ENCODE measurements at regions not wholly inside any gene's neighbourhood (a gene's known extent, or its start where the extent isn't known, plus 50 kb on each side); places are given as distances from the start of the nearest gene placed in this dataset.

GRCh38 chr12:59517522-59517921, 78.3 kb upstream of the SLC16A7 start:
- no peaks in the 10 kb centered on the region for H3K9me2 ChIP-seq (replicated peaks; ENCODE audit: control insufficient read depth, low read length)
- no peaks in the 10 kb centered on the region for H3K9me3 ChIP-seq (ENCODE audit: control insufficient read depth, insufficient read depth, low read length)
- no peaks in the 10 kb centered on the region for H3K27me3 ChIP-seq (ENCODE audit: control insufficient read depth, low read length)
- TF ChIP-seq CTCF (IDR thresholded peaks at IDR 0.05; ENCODE audit: low read depth, low read length, poor library complexity, severe bottlenecking): no peak
- TF ChIP-seq EZH2phosphoT487 (IDR thresholded peaks at IDR 0.05; ENCODE audit: borderline replicate concordance, low read length): no peak
- H4K20me1 ChIP-seq (ENCODE audit: control insufficient read depth, insufficient read depth, low read depth, low read length): no peaks in the 10 kb centered on the region
- no peaks in the 10 kb centered on the region for H3K79me2 ChIP-seq (ENCODE audit: control insufficient read depth, low read length)
- no peaks in the 10 kb centered on the region for H3K36me3 ChIP-seq (ENCODE audit: control insufficient read depth, low read length)
- no peak overlapping the region for H3K4me3 ChIP-seq (ENCODE audit: low read length)
- H3K27ac ChIP-seq (ENCODE audit: low read depth, low read length): no peak overlapping the region
- no peak overlapping the region for H3K4me2 ChIP-seq (ENCODE audit: low read length)
- H3K4me1 ChIP-seq (ENCODE audit: control insufficient read depth, low read length): no peaks in the 10 kb centered on the region
- H3F3A ChIP-seq (ENCODE audit: control insufficient read depth, insufficient read depth): no peaks in the 10 kb centered on the region

- Histone ChIP-seq H3K9me3 (ENCODE audit: control insufficient read depth, insufficient read depth, low read length) (no peaks in the 10 kb centered on the region), H3K79me2 (ENCODE audit: control insufficient read depth, low read length) (no peaks in the 10 kb centered on the region), H3K36me3 (ENCODE audit: control insufficient read depth, low read length) (no peaks in the 10 kb centered on the region), H3K4me2 (ENCODE audit: low read length) (no peak overlapping the region), H3K9me2 (replicated peaks; ENCODE audit: control insufficient read depth, low read length) (no peaks in the 10 kb centered on the region), H3K27ac (ENCODE audit: low read depth, low read length) (no peak overlapping the region), H3K4me3 (ENCODE audit: low read length) (no peak overlapping the region), H3K4me1 (ENCODE audit: control insufficient read depth, low read length) (peaks cover 5% of the 10 kb centered on the region; the same call in 1 of the 2 replicates), H3F3A (ENCODE audit: control insufficient read depth, insufficient read depth) (no peaks in the 10 kb centered on the region), H3K27me3 (ENCODE audit: control insufficient read depth, low read length) (no peaks in the 10 kb centered on the region), H4K20me1 (ENCODE audit: control insufficient read depth, insufficient read depth, low read depth, low read length) (no peaks in the 10 kb centered on the region)
- TF ChIP-seq CTCF (IDR thresholded peaks at IDR 0.05; ENCODE audit: low read depth, low read length, poor library complexity, severe bottlenecking): no peak
- TF ChIP-seq EZH2phosphoT487 (IDR thresholded peaks at IDR 0.05; ENCODE audit: borderline replicate concordance, low read length): no peak
Observed at GRCh38 chr12:59500915-59501314, 94.9 kb upstream of the SLC16A7 start.

GRCh38 chr12:59500335-59500734, 95.5 kb upstream of the SLC16A7 start:
- H3K9me2 ChIP-seq (replicated peaks; ENCODE audit: control insufficient read depth, low read length): no peaks in the 10 kb centered on the region
- H3K79me2 ChIP-seq (ENCODE audit: control insufficient read depth, low read length): no peaks in the 10 kb centered on the region
- H3K27ac ChIP-seq (ENCODE audit: low read depth, low read length): no peak overlapping the region
- no peak overlapping the region for H3K4me2 ChIP-seq (ENCODE audit: low read length)
- no peak for TF ChIP-seq EZH2phosphoT487 (IDR thresholded peaks at IDR 0.05; ENCODE audit: borderline replicate concordance, low read length)
- TF ChIP-seq CTCF (IDR thresholded peaks at IDR 0.05; ENCODE audit: low read depth, low read length, poor library complexity, severe bottlenecking): no peak
- no peaks in the 10 kb centered on the region for H3K9me3 ChIP-seq (ENCODE audit: control insufficient read depth, insufficient read depth, low read length)
- peaks cover 5% of the 10 kb centered on the region; the same call in 1 of the 2 replicates for H3K4me1 ChIP-seq (ENCODE audit: control insufficient read depth, low read length)
- H3K4me3 ChIP-seq (ENCODE audit: low read length): no peak overlapping the region
- no peaks in the 10 kb centered on the region for H3F3A ChIP-seq (ENCODE audit: control insufficient read depth, insufficient read depth)
- no peaks in the 10 kb centered on the region for H4K20me1 ChIP-seq (ENCODE audit: control insufficient read depth, insufficient read depth, low read depth, low read length)
- H3K36me3 ChIP-seq (ENCODE audit: control insufficient read depth, low read length): no peaks in the 10 kb centered on the region
- H3K27me3 ChIP-seq (ENCODE audit: control insufficient read depth, low read length): no peaks in the 10 kb centered on the region
